Endothelial cell of umbilical vein (primary cell): ENCODE measurements at regions not wholly inside any gene's neighbourhood (a gene's known extent, or its start where the extent isn't known, plus 50 kb on each side); places are given as distances from the start of the nearest gene placed in this dataset.

ENCODE experiments used
- EZH2 ChIP-seq: IDR thresholded peaks from 2 replicates; pipeline ENCODE4 v1.6.1; 2012; ENCODE audit warnings: borderline replicate concordance, low read depth, mild to moderate bottlenecking, moderate library complexity, low read length, inconsistent platforms; ENCODE audit not compliant: severe bottlenecking
- POLR2A ChIP-seq: IDR thresholded peaks from 2 replicates; pipeline ENCODE4 v1.6.1; 2012; ENCODE audit warnings: low read depth, mild to moderate bottlenecking, control low read depth, low read length
- TF ChIP-seq, protein P1 (sequence below), 2 donors: IDR thresholded peaks; 1 replicate in 1 of 2; 2 replicates in 1 of 2; pipeline ENCODE4 v1.5.1; 2011; ENCODE audit warnings: low read length in 2 of 2, mild to moderate bottlenecking in 2 of 2, moderate library complexity in 2 of 2, control low read depth in 1 of 2, inconsistent platforms in 1 of 2, low read depth in 1 of 2; ENCODE audit not compliant: insufficient read depth in 1 of 2; ENCODE audit errors: extremely low read depth in 1 of 2

GRCh38 chr5:68817632-68818031 lies 276.2 kb upstream of the SLC30A5 start:
- TF ChIP-seq, protein P1, sequence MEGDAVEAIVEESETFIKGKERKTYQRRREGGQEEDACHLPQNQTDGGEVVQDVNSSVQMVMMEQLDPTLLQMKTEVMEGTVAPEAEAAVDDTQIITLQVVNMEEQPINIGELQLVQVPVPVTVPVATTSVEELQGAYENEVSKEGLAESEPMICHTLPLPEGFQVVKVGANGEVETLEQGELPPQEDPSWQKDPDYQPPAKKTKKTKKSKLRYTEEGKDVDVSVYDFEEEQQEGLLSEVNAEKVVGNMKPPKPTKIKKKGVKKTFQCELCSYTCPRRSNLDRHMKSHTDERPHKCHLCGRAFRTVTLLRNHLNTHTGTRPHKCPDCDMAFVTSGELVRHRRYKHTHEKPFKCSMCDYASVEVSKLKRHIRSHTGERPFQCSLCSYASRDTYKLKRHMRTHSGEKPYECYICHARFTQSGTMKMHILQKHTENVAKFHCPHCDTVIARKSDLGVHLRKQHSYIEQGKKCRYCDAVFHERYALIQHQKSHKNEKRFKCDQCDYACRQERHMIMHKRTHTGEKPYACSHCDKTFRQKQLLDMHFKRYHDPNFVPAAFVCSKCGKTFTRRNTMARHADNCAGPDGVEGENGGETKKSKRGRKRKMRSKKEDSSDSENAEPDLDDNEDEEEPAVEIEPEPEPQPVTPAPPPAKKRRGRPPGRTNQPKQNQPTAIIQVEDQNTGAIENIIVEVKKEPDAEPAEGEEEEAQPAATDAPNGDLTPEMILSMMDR (IDR thresholded peaks at IDR 0.05; ENCODE audit: extremely low read depth in 1 of 2, insufficient read depth in 1 of 2, low read depth in 1 of 2, low read length in 2 of 2), result no peak
- TF ChIP-seq EZH2 (no peak), POLR2A (no peak)
